GM21576 (cell line): ENCODE measurements at regions not wholly inside any gene's neighbourhood (a gene's known extent, or its start where the extent isn't known, plus 50 kb on each side); places are given as distances from the start of the nearest gene placed in this dataset.

Experiments
- ATAC-seq: cut with Tn5 transposase; IDR thresholded peaks from one replicate; pipeline ENCODE4 v1.9.1; 2021; ENCODE audit warnings: mild to moderate bottlenecking, moderate library complexity; ENCODE audit not compliant: unreplicated experiment

DNA sequence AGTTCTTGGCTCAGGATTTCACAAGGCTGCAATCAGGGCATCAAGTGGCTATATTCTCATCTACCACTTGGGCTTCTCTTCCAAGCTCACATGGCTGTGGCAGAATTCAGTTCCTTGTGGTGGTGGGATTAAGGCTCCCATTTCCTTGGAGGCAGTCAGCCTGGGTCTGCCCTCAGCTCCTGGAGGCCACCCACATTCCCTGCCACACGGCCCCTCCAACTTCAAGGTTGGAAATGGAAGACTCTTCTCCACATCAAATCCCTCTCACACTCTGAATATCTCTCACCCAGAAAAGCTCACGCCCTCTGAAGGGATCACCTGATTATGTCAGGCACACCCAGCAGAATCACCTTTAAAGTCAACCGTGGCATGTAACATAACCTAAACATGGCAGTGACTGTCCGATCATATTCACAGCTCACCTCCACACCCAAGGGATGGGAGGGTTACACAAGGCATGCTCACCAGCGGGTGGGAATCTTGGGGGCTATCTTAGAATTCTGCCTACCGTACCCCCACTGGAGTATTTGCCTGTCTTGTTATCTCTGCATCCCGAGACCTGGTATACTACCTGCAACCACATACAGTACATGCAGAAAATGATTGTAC is 256.2 kb upstream of the KLHL29 start:
- ATAC-seq, result no peak

DNA sequence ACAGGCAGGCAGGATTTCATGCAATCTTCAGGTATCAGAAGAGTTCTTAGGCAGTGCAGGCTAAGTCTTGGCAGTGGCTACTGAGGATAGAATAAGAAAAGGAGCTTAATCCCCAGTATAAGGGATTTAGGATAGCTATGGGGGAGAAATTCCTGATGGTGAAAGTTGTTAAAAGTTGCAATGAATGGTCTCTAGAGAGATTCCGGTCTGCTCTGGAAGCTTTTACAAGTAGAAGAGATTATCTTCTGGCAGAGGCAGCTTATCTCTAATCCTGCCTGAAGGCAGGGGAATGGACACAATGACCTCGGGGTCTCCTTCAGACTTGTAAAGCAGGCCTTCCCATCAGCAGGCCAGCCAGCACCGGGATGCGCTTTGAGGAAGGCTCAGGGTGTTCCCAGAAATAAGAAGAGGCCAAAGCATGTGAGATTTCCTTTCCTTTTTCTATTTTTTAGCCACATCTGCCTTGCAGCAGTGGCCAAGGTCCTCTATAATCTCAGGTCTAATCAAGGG is 253.9 kb upstream of the KLHL29 start:
- no peak for ATAC-seq

DNA sequence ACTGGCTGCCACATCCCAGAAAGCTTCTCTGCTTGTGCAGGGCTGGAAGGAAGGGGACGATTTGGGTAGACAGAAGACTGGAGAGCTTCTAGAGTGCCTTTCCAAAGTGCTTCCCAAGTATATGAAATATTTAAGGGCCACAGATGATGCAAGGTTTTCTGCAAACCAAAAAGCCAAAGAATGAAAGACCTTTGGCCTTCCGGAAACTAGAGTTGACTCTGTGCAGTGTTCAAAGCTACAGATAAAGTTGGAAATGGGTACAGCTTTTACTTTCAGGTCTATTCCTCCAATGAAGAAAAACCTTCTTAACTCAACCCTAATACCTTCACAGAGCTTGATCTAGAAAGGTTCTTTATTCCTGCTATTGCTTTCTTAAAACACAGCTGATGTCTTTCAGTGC is 253.0 kb upstream of the KLHL29 start:
- ATAC-seq, result no peak

DNA sequence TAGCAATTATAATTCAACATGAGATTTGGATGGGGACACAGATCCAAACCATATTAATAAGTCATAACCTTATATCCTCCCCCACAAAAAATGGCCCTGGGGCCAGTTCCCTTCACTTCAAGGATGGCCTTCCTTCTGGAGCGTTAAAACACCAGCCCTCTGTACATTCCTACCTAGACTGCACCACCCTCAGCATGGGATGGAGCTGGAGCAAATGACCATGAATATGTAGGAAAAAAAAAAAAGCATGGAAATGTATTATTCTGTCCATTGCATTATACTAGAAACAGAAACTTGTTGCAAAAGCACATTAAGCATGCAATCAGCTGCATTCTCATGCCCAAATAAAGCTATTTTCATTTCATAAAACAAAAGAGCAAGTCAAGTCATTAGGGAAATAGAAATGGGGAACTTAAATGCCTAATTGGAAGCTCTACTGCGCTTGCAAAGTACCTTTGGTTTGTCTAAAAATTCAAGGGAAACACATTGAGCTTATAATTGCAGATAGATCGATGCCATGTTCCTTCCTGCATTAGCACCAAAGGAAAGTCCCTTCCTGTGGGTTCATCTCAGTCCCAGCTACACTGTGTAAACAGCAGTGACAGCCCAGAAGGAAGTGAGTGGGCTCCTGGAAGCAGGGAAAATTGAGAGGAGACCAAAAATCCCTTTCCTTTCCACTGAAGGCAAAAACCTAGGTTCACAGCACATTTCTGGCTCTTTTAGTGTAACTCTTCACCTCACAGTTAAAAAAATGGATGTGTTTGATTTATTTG is 252.0 kb upstream of the KLHL29 start:
- no peak for ATAC-seq

DNA sequence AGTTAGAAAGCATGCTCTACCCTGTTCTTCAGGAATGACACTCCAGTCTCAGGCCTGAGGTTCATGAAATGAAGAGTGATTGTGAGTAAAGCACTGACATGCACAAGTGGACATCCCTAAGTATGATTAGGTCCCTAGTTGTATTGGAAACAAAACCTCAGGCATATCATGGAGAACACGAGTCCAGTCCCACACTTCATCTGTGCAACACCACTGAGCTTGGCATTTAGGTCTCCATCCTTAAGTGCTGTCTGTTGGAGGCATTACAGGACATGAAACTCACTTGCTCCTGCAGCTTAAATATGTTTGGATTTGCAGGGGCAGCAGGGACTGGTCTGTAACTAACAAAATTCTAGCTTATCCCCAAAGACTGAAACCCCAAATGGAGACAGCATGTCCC is 250.3 kb upstream of the KLHL29 start:
- no peak for ATAC-seq

DNA sequence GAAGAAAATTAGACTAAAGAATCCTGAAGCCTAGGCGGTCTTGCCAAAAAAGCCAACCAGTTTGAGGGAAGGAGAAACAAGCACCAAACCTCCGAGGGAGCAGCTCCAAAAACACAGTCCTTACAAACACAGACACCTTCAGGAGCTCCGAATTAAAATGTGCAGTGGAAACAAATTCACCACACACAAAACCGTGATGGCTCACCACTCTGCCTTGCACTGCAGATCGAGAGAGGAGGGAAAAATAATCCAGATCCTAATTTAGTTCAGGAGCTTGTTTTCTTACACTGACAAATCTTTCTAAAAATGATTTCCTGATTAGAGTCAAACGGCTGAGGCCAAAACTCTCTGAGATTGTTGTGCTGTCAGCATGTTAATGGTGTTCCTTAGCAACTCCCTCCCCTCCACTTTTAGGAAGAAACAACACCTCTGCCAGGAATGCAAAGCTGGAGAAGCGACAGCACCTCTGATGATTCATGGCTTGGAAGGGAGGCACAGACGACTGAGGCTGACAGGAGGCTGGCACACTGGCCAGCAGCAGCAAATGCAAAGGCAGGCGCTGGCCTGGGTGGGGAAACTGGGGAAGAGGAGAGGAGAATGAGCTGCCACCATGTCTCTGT is 249.4 kb upstream of the KLHL29 start:
- ATAC-seq, result no peak

DNA sequence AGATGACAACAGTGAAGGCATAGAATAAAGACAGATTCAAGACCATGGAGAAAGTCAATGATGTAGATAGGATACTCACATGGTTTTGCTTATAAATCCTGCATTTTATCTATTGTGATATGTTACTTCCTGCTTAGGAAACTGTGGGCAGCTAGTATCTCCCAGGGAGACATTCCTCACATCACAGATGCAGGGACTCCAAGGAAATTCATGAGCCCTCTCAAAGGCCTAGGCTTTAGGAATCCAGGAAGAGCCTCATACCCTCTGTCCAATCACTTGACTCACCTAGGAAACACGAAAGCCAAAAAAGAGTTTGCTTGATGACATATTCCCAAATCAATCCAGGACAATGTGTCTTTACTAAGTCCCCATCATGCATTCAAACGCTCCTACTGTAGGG is 247.8 kb upstream of the KLHL29 start:
- no peak for ATAC-seq

DNA sequence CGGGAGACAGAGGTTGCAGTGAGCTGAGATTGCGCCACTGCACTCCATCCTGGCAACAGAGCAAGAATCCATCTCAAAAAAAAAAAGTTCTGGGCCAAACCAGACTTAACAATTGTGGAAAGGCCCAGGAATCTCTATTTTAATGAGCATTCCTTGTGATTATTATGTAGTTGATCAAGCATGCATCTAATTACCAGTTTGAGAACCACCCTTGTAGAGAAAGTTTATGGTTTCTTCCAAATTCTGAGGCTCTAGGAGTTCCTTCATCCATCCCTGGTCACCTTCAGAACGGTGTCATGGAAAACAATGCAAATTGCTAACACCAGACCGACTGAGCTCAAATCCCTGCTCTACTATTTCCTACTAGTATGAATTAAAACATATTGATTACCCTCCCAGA is 246.3 kb upstream of the KLHL29 start:
- no peak for ATAC-seq

DNA sequence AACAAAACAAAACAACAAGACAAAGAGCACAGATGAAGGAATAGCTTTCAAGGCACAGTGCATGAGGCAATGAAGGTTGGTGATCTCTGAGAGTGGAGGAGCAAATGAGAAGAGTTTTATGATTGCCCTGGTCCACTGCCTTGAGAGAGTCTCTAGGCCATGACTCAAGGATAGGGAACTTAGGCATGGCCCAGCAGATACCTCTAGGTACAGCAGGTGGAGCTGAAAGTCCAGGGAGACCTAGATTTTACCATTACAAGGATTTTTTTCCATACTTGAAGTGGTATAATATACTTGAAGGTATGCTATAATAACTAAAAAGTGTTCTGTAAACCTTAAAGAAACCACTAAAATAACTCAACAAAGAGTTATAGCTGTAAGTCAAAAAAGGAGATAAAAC is 239.5 kb upstream of the KLHL29 start:
- ATAC-seq, result no peak

DNA sequence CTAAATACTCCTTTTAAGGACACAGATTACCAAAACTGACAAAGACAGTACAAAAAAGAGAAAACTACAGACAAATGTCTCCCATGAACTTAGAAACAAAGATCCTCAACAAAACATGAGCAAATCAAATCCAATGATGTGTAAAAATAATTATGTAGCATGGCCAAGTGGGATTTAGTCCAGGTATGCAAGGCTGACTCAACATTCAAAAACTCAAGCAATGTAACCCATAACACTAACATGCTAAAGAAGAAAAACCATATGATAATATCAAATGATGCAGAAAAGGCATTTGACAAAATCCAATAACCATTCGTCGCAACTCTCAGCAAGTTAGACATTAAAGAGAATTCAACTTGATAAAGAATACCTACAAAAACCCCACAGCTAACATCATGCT is 239.0 kb upstream of the KLHL29 start:
- no peak for ATAC-seq

DNA sequence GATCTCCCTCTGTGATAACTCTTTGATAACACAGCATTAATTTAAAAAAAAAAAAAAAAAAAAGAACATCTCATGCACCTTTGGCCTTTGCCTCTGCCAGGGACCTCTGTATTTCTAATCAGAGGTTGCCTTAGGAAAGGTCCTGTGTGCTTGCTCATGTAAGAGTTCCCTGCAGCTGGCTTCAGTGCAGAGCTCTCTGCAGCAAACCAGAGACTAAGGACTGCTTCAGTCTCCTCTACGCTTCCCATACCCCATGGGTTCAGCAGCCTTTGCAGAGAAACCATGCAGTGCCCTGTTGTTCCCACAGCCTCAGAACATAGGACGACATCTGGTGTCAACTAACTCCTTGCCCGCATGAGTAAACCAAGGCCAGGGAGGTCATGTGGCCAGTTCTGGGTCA is 236.6 kb upstream of the KLHL29 start:
- ATAC-seq, result no peak

DNA sequence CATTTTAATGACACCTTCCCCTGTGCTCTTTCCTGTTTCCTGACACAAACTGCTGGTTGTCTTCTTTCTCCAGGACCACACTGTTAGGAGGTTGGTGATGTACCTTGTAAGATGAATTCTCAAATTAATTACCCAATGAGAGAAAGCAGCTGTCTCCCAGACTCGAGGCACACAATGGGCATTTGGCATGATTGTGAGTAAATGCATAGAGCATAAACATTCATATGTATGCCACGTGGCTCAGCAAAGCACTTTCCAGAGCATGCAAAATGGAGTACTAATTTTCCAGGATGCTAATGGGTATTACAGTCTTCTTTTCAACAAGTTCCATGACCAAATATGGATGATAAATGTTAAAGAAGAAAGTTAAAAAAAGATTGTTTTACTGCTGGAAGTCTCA is 235.2 kb upstream of the KLHL29 start:
- no peak for ATAC-seq

DNA sequence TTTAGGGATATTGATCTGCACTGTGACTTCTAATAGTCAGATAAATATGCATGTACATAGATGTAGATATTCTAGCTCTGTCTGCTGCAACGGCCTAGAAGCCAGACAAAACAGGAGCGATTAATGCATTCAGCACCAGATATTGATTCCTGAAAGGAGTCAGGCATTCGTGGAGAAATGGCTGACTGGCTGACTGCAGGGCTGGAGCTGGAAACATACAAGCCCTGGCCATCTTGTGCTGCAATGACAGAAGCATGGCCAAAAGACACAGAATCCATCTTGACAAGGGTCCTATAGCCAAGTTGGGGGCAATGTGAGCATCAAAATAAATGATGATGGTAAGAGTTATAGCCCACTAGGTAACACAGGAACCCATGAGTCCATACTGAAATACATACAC is 231.5 kb upstream of the KLHL29 start:
- no peak for ATAC-seq

DNA sequence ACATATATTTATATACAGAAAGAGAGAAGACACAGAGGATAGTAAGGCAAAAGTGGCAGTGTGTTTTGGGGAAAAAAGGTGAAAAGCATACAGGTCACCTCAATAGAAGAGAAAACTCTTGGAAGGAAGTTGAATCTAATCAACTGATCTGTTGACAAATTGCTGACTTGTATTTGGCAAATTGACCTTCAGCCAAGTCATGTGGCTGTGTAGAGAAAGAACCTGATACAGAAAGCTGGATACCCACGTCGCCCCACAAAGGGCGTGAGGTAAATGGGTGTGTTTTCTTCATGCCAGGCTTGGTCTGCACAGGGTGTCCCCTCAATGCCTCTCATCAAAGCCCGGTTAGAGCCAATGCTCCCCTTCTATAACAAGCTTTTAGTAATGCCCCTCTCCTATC is 230.0 kb upstream of the KLHL29 start:
- no peak for ATAC-seq

DNA sequence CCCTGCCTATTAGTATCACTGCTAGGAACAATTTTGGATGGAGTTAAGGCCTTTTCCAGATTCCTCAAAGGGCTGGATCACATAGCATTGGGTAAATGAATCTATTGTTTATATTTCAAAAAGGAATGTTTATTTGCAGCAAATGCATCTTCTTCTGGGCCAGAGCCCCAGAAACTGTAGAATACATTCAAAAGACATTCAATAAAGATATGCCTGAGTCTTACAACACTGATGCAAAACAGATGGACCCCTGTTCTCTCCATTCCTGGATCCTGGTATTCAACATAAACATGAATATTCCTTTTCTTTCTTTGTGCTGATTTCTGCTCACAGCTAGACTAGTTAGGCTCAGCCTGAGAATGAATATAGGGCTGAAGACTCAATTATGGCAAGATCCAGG is 227.2 kb upstream of the KLHL29 start:
- no peak for ATAC-seq

DNA sequence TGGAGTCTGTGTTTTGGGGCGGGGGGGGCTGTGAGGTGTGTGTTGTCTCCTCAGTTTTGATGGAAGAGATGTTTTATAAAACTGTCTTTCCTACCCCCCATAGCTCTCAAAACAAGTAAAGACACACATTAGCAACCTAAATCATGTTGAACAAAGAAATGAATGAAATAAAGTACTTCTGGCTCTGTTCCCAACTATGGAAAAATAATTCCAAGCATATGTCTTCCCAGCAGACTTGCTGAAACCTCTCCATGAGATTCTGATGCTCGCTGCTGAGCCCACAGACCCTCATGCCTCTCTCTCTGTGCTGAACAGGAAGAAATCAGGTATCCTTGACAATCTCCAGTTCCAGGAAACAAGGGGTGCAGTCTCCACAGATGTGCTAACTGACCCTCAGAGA is 226.7 kb upstream of the KLHL29 start:
- ATAC-seq, result no peak

DNA sequence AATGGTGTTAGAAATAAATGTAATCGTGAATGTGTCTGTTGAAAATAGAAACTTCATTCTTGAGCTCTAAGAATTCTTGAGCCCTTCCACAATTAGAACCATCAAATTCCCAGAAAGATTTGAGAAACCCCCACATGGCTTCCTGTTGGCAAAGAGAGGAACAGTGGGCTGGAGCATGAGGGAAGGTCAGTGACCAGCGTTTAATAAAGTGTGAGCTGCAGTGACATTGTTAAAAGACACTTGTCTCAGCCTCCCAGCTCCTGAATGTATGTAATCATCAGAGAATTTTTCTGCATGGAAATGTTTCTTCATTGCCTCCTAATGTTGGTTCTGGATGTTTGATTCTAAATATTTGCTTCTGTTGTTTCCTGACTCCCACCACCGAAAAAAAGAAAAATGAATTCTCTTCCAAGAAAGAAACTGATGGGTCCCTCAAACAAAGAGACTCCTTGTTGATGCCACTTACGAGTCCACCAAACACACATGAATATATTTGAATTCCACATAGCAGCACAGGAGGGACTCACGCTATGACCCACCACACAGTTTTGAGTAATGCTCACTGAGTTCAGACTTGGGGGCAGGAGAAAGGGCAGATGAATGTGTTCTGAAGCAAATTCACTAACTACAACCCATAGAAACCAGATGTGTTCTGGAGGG is 225.1 kb upstream of the KLHL29 start:
- ATAC-seq, result no peak

DNA sequence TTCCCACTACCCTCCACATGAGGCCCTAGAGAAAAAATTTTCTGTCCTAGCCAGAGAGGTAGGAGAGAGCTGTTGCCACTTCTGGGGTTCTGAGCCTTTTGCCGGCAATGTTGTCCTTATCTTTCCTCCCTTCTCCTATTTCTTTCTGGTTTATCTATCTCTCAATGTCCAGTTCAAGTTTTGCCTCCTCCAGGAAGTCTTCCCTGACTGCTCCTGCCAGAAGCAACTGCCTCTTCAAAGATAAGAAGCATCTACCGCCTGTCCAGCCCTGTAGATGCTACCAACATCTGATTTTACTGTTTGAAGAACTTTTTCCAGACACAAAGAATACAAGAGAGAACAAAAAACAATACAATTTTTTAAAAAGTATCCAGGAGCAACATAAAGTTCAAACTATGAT is 220.8 kb upstream of the KLHL29 start:
- ATAC-seq, result no peak

DNA sequence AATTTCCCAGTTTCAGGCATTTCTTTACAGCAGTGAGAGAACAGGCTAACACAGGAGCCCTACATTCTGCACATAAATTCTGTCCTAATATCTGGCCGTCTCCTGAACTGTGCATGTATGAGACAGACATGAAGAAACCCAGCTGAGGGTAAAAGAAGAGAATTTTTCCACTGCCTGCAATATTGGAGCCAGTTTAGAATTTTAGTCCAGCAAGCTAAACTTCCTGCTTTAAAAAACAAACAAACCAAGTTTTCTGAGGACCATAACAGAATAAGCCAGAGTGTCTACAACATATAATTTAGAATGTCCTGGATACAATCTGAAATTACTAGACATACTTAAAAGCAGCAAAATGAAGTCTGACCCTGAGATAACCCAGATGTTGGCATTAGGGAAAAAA is 215.1 kb upstream of the KLHL29 start:
- ATAC-seq, result no peak

DNA sequence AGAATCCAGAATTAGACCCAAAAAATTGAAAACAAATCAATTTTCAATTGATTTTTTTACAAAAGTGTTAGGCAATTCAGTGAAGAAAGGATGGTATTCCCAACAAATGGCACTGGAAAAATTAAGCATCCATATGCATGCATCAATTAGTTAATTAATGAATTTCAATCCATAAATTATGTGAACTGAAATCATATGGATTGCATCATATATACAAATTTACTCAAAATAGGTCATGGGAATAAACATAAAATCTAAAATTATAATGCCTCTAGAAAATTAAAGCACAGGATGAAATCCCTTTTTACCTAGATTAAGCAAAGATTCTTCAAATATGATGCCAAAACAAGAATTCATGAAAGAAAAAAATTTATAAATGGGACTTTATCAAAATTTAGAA is 213.9 kb upstream of the KLHL29 start:
- ATAC-seq, result no peak

DNA sequence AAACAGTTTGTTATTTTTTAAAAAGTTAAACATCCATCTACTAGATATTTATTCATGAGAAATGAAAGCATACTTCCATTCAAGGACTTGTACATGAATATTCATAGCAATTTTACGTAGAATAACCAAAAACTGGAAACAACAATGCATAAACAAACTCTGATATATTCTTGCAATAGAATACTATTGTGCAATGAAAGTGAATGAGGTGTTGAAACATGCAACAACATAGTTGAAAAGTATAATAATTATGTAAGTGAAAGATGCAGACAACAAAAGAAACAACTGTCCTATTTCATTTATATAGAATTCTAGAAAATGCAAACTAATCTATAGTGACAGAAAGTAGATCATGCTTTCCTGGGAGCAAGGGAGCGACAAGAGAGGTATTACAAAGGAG is 206.6 kb upstream of the KLHL29 start:
- ATAC-seq, result no peak

DNA sequence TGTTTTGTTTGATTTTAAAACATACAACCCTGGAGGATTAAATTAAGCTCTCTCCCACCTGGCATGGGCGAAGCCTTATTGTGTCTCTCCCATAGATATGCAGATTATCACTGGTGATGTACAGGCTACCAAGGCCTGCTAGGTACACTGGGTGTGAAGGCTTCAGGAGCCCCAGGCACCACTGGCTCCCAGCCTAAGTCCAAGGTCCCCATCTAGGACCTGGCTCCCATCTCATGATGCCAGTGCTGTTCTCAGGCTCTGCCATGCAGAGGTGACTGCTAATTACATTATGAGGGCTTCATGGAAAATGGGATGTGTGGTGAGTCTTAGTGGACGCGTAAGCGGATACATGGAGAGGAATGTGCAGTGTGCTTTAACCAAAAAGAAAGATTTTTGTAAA is 201.2 kb upstream of the KLHL29 start:
- no peak for ATAC-seq
